ENCODE measurements at regions not wholly inside any gene's neighbourhood (a gene's known extent, or its start where the extent isn't known, plus 50 kb on each side); places are given as distances from the start of the nearest gene placed in this dataset.

DNA sequence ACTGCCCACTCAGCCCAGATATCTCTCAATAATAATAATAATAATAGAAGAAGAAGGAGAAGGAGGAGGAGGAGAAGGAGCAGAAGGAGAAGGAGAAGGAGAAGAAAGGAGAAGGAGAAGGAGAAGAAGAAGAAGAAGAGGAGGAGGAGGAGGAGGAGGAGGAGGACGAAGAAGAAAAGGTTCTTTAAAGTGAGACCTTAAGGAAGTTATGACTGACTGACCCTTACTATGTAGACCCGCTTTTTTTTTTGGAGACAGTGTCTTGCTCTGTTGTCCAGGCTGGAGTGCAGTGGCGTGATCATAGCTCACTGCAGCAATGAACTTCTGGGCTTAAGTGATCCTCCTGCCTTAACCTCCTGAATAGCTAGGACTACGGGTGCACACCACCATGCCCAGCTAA is 88.9 kb upstream of the RFX8 start:
- Histone ChIP-seq H3K9me3 (no peaks in the 10 kb centered on the region), H3K4me1 (no peaks in the 10 kb centered on the region), H3K36me3 (no peaks in the 10 kb centered on the region), H3K27me3 (no peaks in the 10 kb centered on the region), H3K4me3 (no peak overlapping the region), H3K27ac (no peak overlapping the region)
- intact Hi-C loops (cut with DNase I; ENCODE audit: low total_unique reads): no loop called here
- DNase-seq (ENCODE audit: low spot score in 2 of 2): no peak
- TF ChIP-seq, protein P1, sequence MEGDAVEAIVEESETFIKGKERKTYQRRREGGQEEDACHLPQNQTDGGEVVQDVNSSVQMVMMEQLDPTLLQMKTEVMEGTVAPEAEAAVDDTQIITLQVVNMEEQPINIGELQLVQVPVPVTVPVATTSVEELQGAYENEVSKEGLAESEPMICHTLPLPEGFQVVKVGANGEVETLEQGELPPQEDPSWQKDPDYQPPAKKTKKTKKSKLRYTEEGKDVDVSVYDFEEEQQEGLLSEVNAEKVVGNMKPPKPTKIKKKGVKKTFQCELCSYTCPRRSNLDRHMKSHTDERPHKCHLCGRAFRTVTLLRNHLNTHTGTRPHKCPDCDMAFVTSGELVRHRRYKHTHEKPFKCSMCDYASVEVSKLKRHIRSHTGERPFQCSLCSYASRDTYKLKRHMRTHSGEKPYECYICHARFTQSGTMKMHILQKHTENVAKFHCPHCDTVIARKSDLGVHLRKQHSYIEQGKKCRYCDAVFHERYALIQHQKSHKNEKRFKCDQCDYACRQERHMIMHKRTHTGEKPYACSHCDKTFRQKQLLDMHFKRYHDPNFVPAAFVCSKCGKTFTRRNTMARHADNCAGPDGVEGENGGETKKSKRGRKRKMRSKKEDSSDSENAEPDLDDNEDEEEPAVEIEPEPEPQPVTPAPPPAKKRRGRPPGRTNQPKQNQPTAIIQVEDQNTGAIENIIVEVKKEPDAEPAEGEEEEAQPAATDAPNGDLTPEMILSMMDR (IDR thresholded peaks at IDR 0.05): no peak
- TF ChIP-seq POLR2A (IDR thresholded peaks at IDR 0.05) (no peak), POLR2AphosphoS5 (IDR thresholded peaks at IDR 0.05) (no peak)

DNA sequence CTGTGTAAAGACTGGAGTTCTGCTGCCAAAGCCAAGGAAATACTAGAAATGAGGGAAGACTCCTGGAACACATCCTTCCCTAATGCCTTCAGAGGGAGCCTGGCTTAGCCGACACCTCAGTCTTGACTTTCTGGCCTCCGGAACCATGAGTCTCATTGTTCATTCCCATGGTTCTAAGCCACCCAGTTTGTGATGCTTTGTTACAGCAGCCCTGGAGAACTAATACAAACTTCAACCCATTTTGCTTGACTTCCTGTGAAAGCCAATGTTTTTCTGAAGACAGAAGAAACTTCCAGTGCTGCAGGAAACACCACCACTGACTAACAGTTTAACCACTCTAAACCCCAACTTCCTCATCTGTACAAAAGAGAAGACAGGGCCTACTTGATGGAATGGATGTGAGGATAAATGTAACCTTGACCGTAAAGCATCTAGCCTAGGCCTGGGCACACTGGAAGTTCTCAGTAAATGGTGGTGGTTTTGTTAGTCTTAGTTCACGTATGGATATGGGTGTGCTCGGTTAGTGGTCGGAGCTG is 85.9 kb upstream of the RFX8 start:
- DNase-seq (ENCODE audit: low spot score in 2 of 2): no peak
- H3K27ac ChIP-seq: no peak overlapping the region

DNA sequence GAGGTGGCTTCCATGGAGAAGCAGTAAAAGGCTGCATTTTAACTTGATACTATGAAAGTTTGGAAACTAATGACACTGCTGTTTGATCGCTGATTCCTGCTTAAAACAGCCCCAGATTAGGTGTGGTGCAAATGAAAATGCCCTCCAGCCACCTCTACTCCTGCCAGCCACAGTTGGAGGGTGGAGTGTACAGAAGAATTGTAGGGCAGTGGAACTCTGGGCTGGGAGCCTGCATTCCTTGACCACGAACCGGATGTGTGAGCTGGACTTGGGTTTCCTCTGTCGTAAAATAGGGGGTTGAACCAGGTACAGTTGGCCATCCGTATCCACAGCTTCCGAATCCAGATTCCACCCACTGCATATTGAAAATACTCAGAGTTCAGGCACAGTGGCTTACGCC is 84.6 kb upstream of the RFX8 start:
- no peaks in the 10 kb centered on the region for H3K4me1 ChIP-seq
- H3K4me3 ChIP-seq: no peak overlapping the region
- peak overlapping the region in 1 of 2 donors; percentile 53 for H3K27ac ChIP-seq
- no peaks in the 10 kb centered on the region for H3K9me3 ChIP-seq
- no peaks in the 10 kb centered on the region for H3K27me3 ChIP-seq
- no peaks in the 10 kb centered on the region for H3K36me3 ChIP-seq
- peak; percentile 34 to 52 for DNase-seq (ENCODE audit: low spot score in 2 of 2)
- intact Hi-C loops (cut with DNase I; ENCODE audit: low total_unique reads): no loop called here
- TF ChIP-seq POLR2AphosphoS5 (IDR thresholded peaks at IDR 0.05) (no peak), POLR2A (IDR thresholded peaks at IDR 0.05) (no peak)
- TF ChIP-seq, protein P1 (IDR thresholded peaks at IDR 0.05): no peak

More for the DNA sequence above, 85.9 kb upstream of the RFX8 start:
- no peaks in the 10 kb centered on the region for H3K36me3 ChIP-seq
- intact Hi-C loops (cut with DNase I; ENCODE audit: low total_unique reads): no loop called here
- no peak overlapping the region for H3K4me3 ChIP-seq
- TF ChIP-seq, protein P1 (IDR thresholded peaks at IDR 0.05): no peak
- TF ChIP-seq POLR2AphosphoS5 (IDR thresholded peaks at IDR 0.05): no peak
- no peak for TF ChIP-seq POLR2A (IDR thresholded peaks at IDR 0.05)
- H3K9me3 ChIP-seq: no peaks in the 10 kb centered on the region
- H3K4me1 ChIP-seq: no peaks in the 10 kb centered on the region
- no peaks in the 10 kb centered on the region for H3K27me3 ChIP-seq

DNA sequence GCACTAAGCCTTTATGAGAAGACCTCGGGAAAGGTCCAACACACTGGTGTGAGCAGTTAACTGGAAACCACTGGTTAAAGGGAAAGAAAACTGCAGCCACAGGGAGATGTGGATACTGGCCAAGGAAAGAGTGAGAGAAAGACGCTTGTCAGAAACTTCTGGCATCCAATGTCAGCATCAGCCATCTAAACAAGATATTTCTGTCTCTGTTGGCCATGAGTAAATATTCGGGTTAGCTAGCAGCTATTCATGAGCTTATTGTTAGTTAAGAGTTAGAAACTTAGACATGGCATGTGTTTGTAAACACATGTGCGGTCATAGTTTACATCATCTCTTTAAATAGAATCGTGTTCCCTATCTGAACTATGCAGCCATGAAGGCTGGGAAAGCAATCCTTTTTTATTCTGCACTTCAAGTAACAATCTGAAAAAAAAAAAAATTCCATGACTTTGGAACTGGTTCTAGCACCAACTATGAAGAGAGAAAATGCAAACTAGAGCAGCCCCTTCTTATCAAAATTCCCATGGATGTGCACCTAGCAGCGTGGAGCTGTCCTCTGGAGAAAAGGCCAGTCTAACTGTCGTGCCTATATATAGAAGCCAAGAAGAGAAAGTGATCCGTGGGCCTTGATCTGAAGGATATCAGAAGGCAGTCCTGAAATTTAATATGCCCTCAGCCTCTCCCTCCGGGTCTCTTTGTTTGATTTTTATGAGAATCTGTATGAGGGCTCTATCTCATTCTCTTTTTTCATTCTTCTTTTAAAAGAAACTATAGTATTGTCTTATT is 84.0 kb upstream of the RFX8 start:
- no peaks in the 10 kb centered on the region for H3K4me1 ChIP-seq
- no peaks in the 10 kb centered on the region for H3K9me3 ChIP-seq
- H3K36me3 ChIP-seq: no peaks in the 10 kb centered on the region
- TF ChIP-seq, protein P1 (IDR thresholded peaks at IDR 0.05): no peak
- TF ChIP-seq POLR2AphosphoS5 (IDR thresholded peaks at IDR 0.05): no peak
- TF ChIP-seq POLR2A (IDR thresholded peaks at IDR 0.05): no peak
- H3K27ac ChIP-seq: peak overlapping the region; percentile 33 to 53
- intact Hi-C loops (cut with DNase I; ENCODE audit: low total_unique reads): no loop called here
- DNase-seq (ENCODE audit: low spot score in 2 of 2): no peak
- no peaks in the 10 kb centered on the region for H3K27me3 ChIP-seq
- no peak overlapping the region for H3K4me3 ChIP-seq

DNA sequence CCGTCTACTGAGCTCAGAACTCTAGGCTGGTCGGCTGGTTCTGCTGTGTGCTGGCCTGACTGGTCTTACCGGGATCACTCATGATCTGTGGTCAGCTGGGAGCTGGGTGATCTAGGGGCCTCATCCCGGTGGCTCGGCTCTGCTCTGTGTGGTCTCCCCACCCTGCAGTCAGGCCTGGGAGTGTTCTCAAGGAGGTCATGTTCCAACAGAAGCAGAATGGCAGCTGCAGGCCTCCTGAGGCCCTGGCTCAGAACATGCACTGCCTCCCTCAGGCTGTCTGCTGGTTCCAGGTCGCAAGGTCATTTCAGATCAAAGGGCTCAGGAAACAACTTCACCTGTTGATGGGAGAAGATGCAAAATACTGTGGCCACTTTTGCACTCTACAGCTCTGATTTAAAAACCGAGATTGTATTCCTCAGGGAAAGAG is 81.1 kb upstream of the RFX8 start:
- no peak for DNase-seq (ENCODE audit: low spot score in 2 of 2)
- no peaks in the 10 kb centered on the region for H3K27me3 ChIP-seq
- intact Hi-C loops (cut with DNase I; ENCODE audit: low total_unique reads): no loop called here
- TF ChIP-seq, protein P1 (IDR thresholded peaks at IDR 0.05): no peak
- TF ChIP-seq POLR2AphosphoS5 (IDR thresholded peaks at IDR 0.05): no peak
- TF ChIP-seq POLR2A (IDR thresholded peaks at IDR 0.05): no peak
- no peak overlapping the region for H3K27ac ChIP-seq
- H3K4me1 ChIP-seq: no peaks in the 10 kb centered on the region
- H3K4me3 ChIP-seq: no peak overlapping the region
- H3K9me3 ChIP-seq: no peaks in the 10 kb centered on the region
- no peaks in the 10 kb centered on the region for H3K36me3 ChIP-seq
